ENCODE measurements at regions not wholly inside any gene's neighbourhood (a gene's known extent, or its start where the extent isn't known, plus 50 kb on each side); places are given as distances from the start of the nearest gene placed in this dataset.

- no peak for DNase-seq (ENCODE audit: low read depth in 1 of 2, low spot score in 1 of 2)
- TF ChIP-seq JUND (IDR thresholded peaks at IDR 0.05; ENCODE audit: low read depth), result no peak
- in situ Hi-C loops (cut with HindIII; ENCODE audit: low pct_unique_long_range_greater_than_20kb, low sequenced_read_pairs), result no loop called here
Measured at GRCh38 chr14:51501746-51502145, 150.0 kb upstream of the FRMD6 start.

- in situ Hi-C loops (cut with HindIII; ENCODE audit: low pct_unique_long_range_greater_than_20kb, low sequenced_read_pairs), result no loop called here
- DNase-seq (ENCODE audit: low read depth in 1 of 2, low spot score in 1 of 2), result no peak
- TF ChIP-seq JUND (IDR thresholded peaks at IDR 0.05; ENCODE audit: low read depth), result no peak
Measured at GRCh38 chr14:51504669-51505068, 147.0 kb upstream of the FRMD6 start.

- in situ Hi-C loops (cut with HindIII; ENCODE audit: low pct_unique_long_range_greater_than_20kb, low sequenced_read_pairs), result no loop called here
- TF ChIP-seq JUND (IDR thresholded peaks at IDR 0.05; ENCODE audit: low read depth), result no peak
- DNase-seq (ENCODE audit: low read depth in 1 of 2, low spot score in 1 of 2), result no peak
Measured at GRCh38 chr14:51507511-51507905, 144.2 kb upstream of the FRMD6 start.

- no peak for DNase-seq (ENCODE audit: low read depth in 1 of 2, low spot score in 1 of 2)
- no peak for TF ChIP-seq JUND (IDR thresholded peaks at IDR 0.05; ENCODE audit: low read depth)
Measured at GRCh38 chr14:51507906-51508511, 143.7 kb upstream of the FRMD6 start.

GRCh38 chr14:51511265-51511664 is 140.4 kb upstream of the FRMD6 start:
- in situ Hi-C loops (cut with HindIII; ENCODE audit: low pct_unique_long_range_greater_than_20kb, low sequenced_read_pairs), result no loop called here
- TF ChIP-seq JUND (IDR thresholded peaks at IDR 0.05; ENCODE audit: low read depth), result no peak
- DNase-seq (ENCODE audit: low read depth in 1 of 2, low spot score in 1 of 2), result no peak

More at GRCh38 chr14:51507906-51508511, 143.7 kb upstream of the FRMD6 start:
- in situ Hi-C loops (cut with HindIII; ENCODE audit: low pct_unique_long_range_greater_than_20kb, low sequenced_read_pairs), result no loop called here

GRCh38 chr14:51512316-51512715 is 139.4 kb upstream of the FRMD6 start:
- no peak for TF ChIP-seq JUND (IDR thresholded peaks at IDR 0.05; ENCODE audit: low read depth)
- in situ Hi-C loops (cut with HindIII; ENCODE audit: low pct_unique_long_range_greater_than_20kb, low sequenced_read_pairs), result no loop called here
- no peak for DNase-seq (ENCODE audit: low read depth in 1 of 2, low spot score in 1 of 2)

- in situ Hi-C loops (cut with HindIII; ENCODE audit: low pct_unique_long_range_greater_than_20kb, low sequenced_read_pairs), result no loop called here
- no peak for DNase-seq (ENCODE audit: low read depth in 1 of 2, low spot score in 1 of 2)
Measured at GRCh38 chr14:51513281-51513680, 138.4 kb upstream of the FRMD6 start.

GRCh38 chr14:51513933-51514332 is 137.8 kb upstream of the FRMD6 start:
- no peak for TF ChIP-seq JUND (IDR thresholded peaks at IDR 0.05; ENCODE audit: low read depth)
- DNase-seq (ENCODE audit: low read depth in 1 of 2, low spot score in 1 of 2), result no peak
- in situ Hi-C loops (cut with HindIII; ENCODE audit: low pct_unique_long_range_greater_than_20kb, low sequenced_read_pairs), result no loop called here

More at GRCh38 chr14:51513281-51513680, 138.4 kb upstream of the FRMD6 start:
- TF ChIP-seq JUND (IDR thresholded peaks at IDR 0.05; ENCODE audit: low read depth), result no peak

GRCh38 chr14:51515611-51516010 is 136.1 kb upstream of the FRMD6 start:
- no peak for TF ChIP-seq JUND (IDR thresholded peaks at IDR 0.05; ENCODE audit: low read depth)
- no peak for DNase-seq (ENCODE audit: low read depth in 1 of 2, low spot score in 1 of 2)
- in situ Hi-C loops (cut with HindIII; ENCODE audit: low pct_unique_long_range_greater_than_20kb, low sequenced_read_pairs), result no loop called here

- in situ Hi-C loops (cut with HindIII; ENCODE audit: low pct_unique_long_range_greater_than_20kb, low sequenced_read_pairs), result no loop called here
- DNase-seq (ENCODE audit: low read depth in 1 of 2, low spot score in 1 of 2), result no peak
- no peak for TF ChIP-seq JUND (IDR thresholded peaks at IDR 0.05; ENCODE audit: low read depth)
Measured at GRCh38 chr14:51516706-51517395, 134.9 kb upstream of the FRMD6 start.

GRCh38 chr14:51518280-51518679 is 133.4 kb upstream of the FRMD6 start:
- no peak for TF ChIP-seq JUND (IDR thresholded peaks at IDR 0.05; ENCODE audit: low read depth)
- no peak for DNase-seq (ENCODE audit: low read depth in 1 of 2, low spot score in 1 of 2)
- in situ Hi-C loops (cut with HindIII; ENCODE audit: low pct_unique_long_range_greater_than_20kb, low sequenced_read_pairs), result no loop called here

GRCh38 chr14:51518711-51519110 is 133.0 kb upstream of the FRMD6 start:
- DNase-seq (ENCODE audit: low read depth in 1 of 2, low spot score in 1 of 2), result no peak
- TF ChIP-seq JUND (IDR thresholded peaks at IDR 0.05; ENCODE audit: low read depth), result no peak
- in situ Hi-C loops (cut with HindIII; ENCODE audit: low pct_unique_long_range_greater_than_20kb, low sequenced_read_pairs), result no loop called here

GRCh38 chr14:51520087-51520486 is 131.6 kb upstream of the FRMD6 start:
- no peak for DNase-seq (ENCODE audit: low read depth in 1 of 2, low spot score in 1 of 2)
- no peak for TF ChIP-seq JUND (IDR thresholded peaks at IDR 0.05; ENCODE audit: low read depth)
- in situ Hi-C loops (cut with HindIII; ENCODE audit: low pct_unique_long_range_greater_than_20kb, low sequenced_read_pairs), result no loop called here

GRCh38 chr14:51521764-51522163 is 129.9 kb upstream of the FRMD6 start:
- no peak for DNase-seq (ENCODE audit: low read depth in 1 of 2, low spot score in 1 of 2)
- no peak for TF ChIP-seq JUND (IDR thresholded peaks at IDR 0.05; ENCODE audit: low read depth)
- in situ Hi-C loops (cut with HindIII; ENCODE audit: low pct_unique_long_range_greater_than_20kb, low sequenced_read_pairs), result no loop called here
